ENCODE measurements at regions not wholly inside any gene's neighbourhood (a gene's known extent, or its start where the extent isn't known, plus 50 kb on each side); places are given as distances from the start of the nearest gene placed in this dataset.

- no peak overlapping the region for H3K27ac ChIP-seq
- H3K36me3 Mint-ChIP-seq: no peaks in the 10 kb centered on the region
- no peaks in the 10 kb centered on the region for H3K79me2 ChIP-seq (ENCODE audit: low read depth)
- H3K4me2 ChIP-seq: no peak overlapping the region
- no peaks in the 10 kb centered on the region for H3K27me3 ChIP-seq
- TF ChIP-seq EZH2phosphoT487 (IDR thresholded peaks at IDR 0.05) (no peak), EZH2 (IDR thresholded peaks at IDR 0.05) (no peak), CTCF (IDR thresholded peaks at IDR 0.05) (no peak)
- H3K9me3 Mint-ChIP-seq: no peaks in the 10 kb centered on the region
- peaks cover 18% of the 10 kb centered on the region for H3K4me1 ChIP-seq
- H3K9ac ChIP-seq: no peak overlapping the region
- peak overlapping the region; percentile 43 for H3K27ac Mint-ChIP-seq
- no peaks in the 10 kb centered on the region for H3K36me3 ChIP-seq
- H3K4me3 ChIP-seq: no peak overlapping the region
- no peak overlapping the region for H3K4me3 Mint-ChIP-seq
- H2AFZ ChIP-seq (replicated peaks): no peak overlapping the region
- H3K27me3 Mint-ChIP-seq (ENCODE audit: insufficient read depth, low read depth): peaks cover 2% of the 10 kb centered on the region
- H4K20me1 ChIP-seq (ENCODE audit: low read depth): no peaks in the 10 kb centered on the region
- DNase-seq (ENCODE audit: low spot score): peak; percentile 14
- no peaks in the 10 kb centered on the region for H3K9me3 ChIP-seq (ENCODE audit: low read depth)
- peaks cover 17% of the 10 kb centered on the region for H3K4me1 Mint-ChIP-seq
- no peaks in the 10 kb centered on the region for H3F3A ChIP-seq (ENCODE audit: low read depth)
These were observed 677.2 kb upstream of the TENM4 start for GRCh38 chr11:80118073-80118472.

DNA sequence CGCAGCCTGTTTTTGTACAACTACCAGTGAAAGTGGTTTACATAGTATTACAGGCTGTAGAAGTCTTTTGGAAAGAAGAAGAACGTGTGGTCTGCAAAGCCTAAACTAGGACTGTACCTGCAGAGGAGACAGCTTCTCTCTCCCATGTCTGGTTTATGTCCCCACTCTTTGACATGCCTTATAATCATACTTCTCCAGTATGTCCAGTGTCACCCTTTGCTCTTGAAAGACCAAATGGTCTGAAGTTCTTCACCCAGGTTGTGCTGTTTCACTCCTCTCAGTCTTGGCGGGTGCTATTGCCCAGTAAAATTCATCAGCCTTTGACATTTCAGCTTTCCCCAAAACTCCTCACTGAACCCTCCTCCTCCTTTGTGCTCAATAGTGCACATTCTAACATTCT is 676.0 kb upstream of the TENM4 start:
- Mint-ChIP-seq H3K36me3 (no peaks in the 10 kb centered on the region), H3K27ac (no peak overlapping the region), H3K9me3 (peaks cover 2% of the 10 kb centered on the region), H3K4me1 (peaks cover 17% of the 10 kb centered on the region), H3K4me3 (no peak overlapping the region), H3K27me3 (ENCODE audit: insufficient read depth, low read depth) (peaks cover 2% of the 10 kb centered on the region)
- no peaks in the 10 kb centered on the region for H3K79me2 ChIP-seq (ENCODE audit: low read depth)
- DNase-seq (ENCODE audit: low spot score): no peak
- no peak overlapping the region for H3K4me2 ChIP-seq
- H2AFZ ChIP-seq (replicated peaks): no peak overlapping the region
- H3K27ac ChIP-seq: no peak overlapping the region
- H3K36me3 ChIP-seq: no peaks in the 10 kb centered on the region
- no peaks in the 10 kb centered on the region for H3F3A ChIP-seq (ENCODE audit: low read depth)
- H3K9ac ChIP-seq: no peak overlapping the region
- H3K4me3 ChIP-seq: no peak overlapping the region
- H3K27me3 ChIP-seq: no peaks in the 10 kb centered on the region
- no peaks in the 10 kb centered on the region for H4K20me1 ChIP-seq (ENCODE audit: low read depth)
- no peaks in the 10 kb centered on the region for H3K9me3 ChIP-seq (ENCODE audit: low read depth)
- TF ChIP-seq EZH2 (IDR thresholded peaks at IDR 0.05) (no peak), CTCF (IDR thresholded peaks at IDR 0.05) (no peak), EZH2phosphoT487 (IDR thresholded peaks at IDR 0.05) (no peak)
- H3K4me1 ChIP-seq: peaks cover 8% of the 10 kb centered on the region

- H3K36me3 Mint-ChIP-seq: no peaks in the 10 kb centered on the region
- H2AFZ ChIP-seq (replicated peaks): peak overlapping the region; percentile 37
These were observed 668.8 kb upstream of the TENM4 start for GRCh38 chr11:80109652-80110051.

More at GRCh38 chr11:80109652-80110051, 668.8 kb upstream of the TENM4 start:
- H3K4me1 Mint-ChIP-seq: no peaks in the 10 kb centered on the region
- Histone ChIP-seq H4K20me1 (ENCODE audit: low read depth) (no peaks in the 10 kb centered on the region), H3K4me1 (peaks cover 6% of the 10 kb centered on the region), H3K79me2 (ENCODE audit: low read depth) (no peaks in the 10 kb centered on the region), H3K36me3 (no peaks in the 10 kb centered on the region), H3K9ac (no peak overlapping the region), H3K9me3 (ENCODE audit: low read depth) (no peaks in the 10 kb centered on the region), H3K4me2 (no peak overlapping the region), H3K27ac (no peak overlapping the region), H3K4me3 (no peak overlapping the region), H3F3A (ENCODE audit: low read depth) (no peaks in the 10 kb centered on the region), H3K27me3 (no peaks in the 10 kb centered on the region)
- H3K27me3 Mint-ChIP-seq (ENCODE audit: insufficient read depth, low read depth): no peaks in the 10 kb centered on the region
- H3K27ac Mint-ChIP-seq: no peak overlapping the region
- H3K9me3 Mint-ChIP-seq: peaks cover 6% of the 10 kb centered on the region
- DNase-seq (ENCODE audit: low spot score): peak; percentile 24
- no peak overlapping the region for H3K4me3 Mint-ChIP-seq
- TF ChIP-seq EZH2phosphoT487 (IDR thresholded peaks at IDR 0.05) (no peak), EZH2 (IDR thresholded peaks at IDR 0.05) (no peak), CTCF (IDR thresholded peaks at IDR 0.05) (no peak)

All from neural progenitor cell (in vitro differentiated cells).